Keratinocyte (primary cell): ENCODE measurements at regions not wholly inside any gene's neighbourhood (a gene's known extent, or its start where the extent isn't known, plus 50 kb on each side); places are given as distances from the start of the nearest gene placed in this dataset.

Experiments
- DNase-seq: peaks from one replicate; pipeline ENCODE4 v3.0.0-alpha.2; 2011; ENCODE audit warnings: low read depth, missing footprints, low spot score
- FAIRE-seq: peaks from 2 replicates; lab custom pipeline; 2011; peaks lifted over from hg19 to GRCh38; lab: Jason Lieb, UNC
- H2AFZ ChIP-seq: 2 replicates; pipeline ENCODE4 v1.6.0; 2012; ENCODE audit warnings: low read length, control low read depth, inconsistent platforms; ENCODE audit not compliant: control insufficient read depth
- H3K27ac ChIP-seq: 2 replicates; pipeline ENCODE4 v1.5.1; 2011; ENCODE audit warnings: low read length; ENCODE audit not compliant: control insufficient read depth, insufficient read depth
- H3K27me3 ChIP-seq: 3 replicates; pipeline ENCODE4 v1.6.0; 2011; ENCODE audit warnings: low read length; ENCODE audit not compliant: control insufficient read depth, insufficient read depth; ENCODE audit errors: extremely low read depth
- H3K36me3 ChIP-seq, 2 experiments: 2 replicates in 1 of 2; 3 replicates in 1 of 2; pipeline ENCODE4 v1.5.1; 2011; ENCODE audit warnings: low read length in 2 of 2, mild to moderate bottlenecking in 1 of 2; ENCODE audit not compliant: control insufficient read depth in 2 of 2, insufficient read depth in 2 of 2; ENCODE audit errors: extremely low read depth in 1 of 2
- H3K4me1 ChIP-seq: 3 replicates; pipeline ENCODE4 v1.5.1; 2011; ENCODE audit warnings: low read length; ENCODE audit not compliant: control insufficient read depth, insufficient read depth; ENCODE audit errors: extremely low read depth
- H3K4me2 ChIP-seq: 3 replicates; pipeline ENCODE4 v1.6.0; 2011; ENCODE audit warnings: low read depth, low read length; ENCODE audit not compliant: control insufficient read depth, insufficient read depth; ENCODE audit errors: extremely low read depth
- H3K4me3 ChIP-seq, 3 experiments: fragments of 200-600 bp in 1 of 3; sonication (generic) in 1 of 3; 2 replicates in 2 of 3; 3 replicates in 1 of 3; pipeline ENCODE4 v1.5.1; 2011 to 2016; ENCODE audit warnings: low read length in 3 of 3, mild to moderate bottlenecking in 3 of 3, control low read depth in 2 of 3, inconsistent platforms in 1 of 3, low read depth in 1 of 3, mixed read lengths in 1 of 3, mixed run types in 1 of 3, moderate library complexity in 1 of 3; ENCODE audit not compliant: control insufficient read depth in 2 of 3, insufficient read depth in 2 of 3; ENCODE audit errors: extremely low read depth in 1 of 3
- H3K79me2 ChIP-seq: 2 replicates; pipeline ENCODE4 v1.6.0; 2012; ENCODE audit warnings: low read length; ENCODE audit not compliant: control insufficient read depth, insufficient read depth
- H3K9ac ChIP-seq: 3 replicates; pipeline ENCODE4 v1.6.0; 2011; ENCODE audit warnings: low read length; ENCODE audit not compliant: control insufficient read depth, insufficient read depth; ENCODE audit errors: extremely low read depth
- H3K9me1 ChIP-seq: 3 replicates; pipeline ENCODE4 v1.6.0; 2011; ENCODE audit warnings: low read length; ENCODE audit not compliant: control insufficient read depth, insufficient read depth; ENCODE audit errors: extremely low read depth
- H3K9me3 ChIP-seq: 2 replicates; pipeline ENCODE4 v1.5.1; 2012; ENCODE audit warnings: low read depth, low read length; ENCODE audit not compliant: control insufficient read depth
- H4K20me1 ChIP-seq: 3 replicates; pipeline ENCODE4 v1.6.0; 2011; ENCODE audit warnings: low read length; ENCODE audit not compliant: control insufficient read depth, insufficient read depth; ENCODE audit errors: extremely low read depth
- CTCF ChIP-seq, 3 experiments: IDR thresholded peaks in 1 of 3; conservative IDR thresholded peaks in 1 of 3; optimal IDR thresholded peaks in 1 of 3; 2 replicates in 2 of 3; 3 replicates in 1 of 3; pipeline versions ENCODE3 to v1.5.1; 2011; ENCODE audit warnings: low read length in 3 of 3, mild to moderate bottlenecking in 3 of 3, moderate library complexity in 2 of 3, control low read depth in 1 of 3, inconsistent platforms in 1 of 3; ENCODE audit not compliant: insufficient read depth in 2 of 3; ENCODE audit errors: extremely low read depth in 1 of 3
- EZH2 ChIP-seq: IDR thresholded peaks from one replicate; pipeline ENCODE4 v1.6.1; 2012; ENCODE audit warnings: inconsistent platforms, mild to moderate bottlenecking, low read length, moderate library complexity
- dilution Hi-C: fragments of 300-500 bp; cut with MboI; formaldehyde crosslinking; loops from one replicate; pipeline ENCODE4 v1.7.0; 2020; ENCODE audit warnings: low sequenced_read_pairs; ENCODE audit not compliant: extremely low pct_ligation_motif_present

- Histone ChIP-seq H3K9me1 (no peaks in the 10 kb centered on the region), H3K4me2 (no peak overlapping the region), H2AFZ (no peak overlapping the region), H3K27ac (no peak overlapping the region), H3K4me3 (no peak overlapping the region), H3K79me2 (no peaks in the 10 kb centered on the region), H3K9ac (no peak overlapping the region), H3K9me3 (no peaks in the 10 kb centered on the region), H3K4me1 (no peaks in the 10 kb centered on the region), H4K20me1 (no peaks in the 10 kb centered on the region), H3K27me3 (no peaks in the 10 kb centered on the region), H3K36me3 (no peaks in the 10 kb centered on the region)
- FAIRE-seq, result no peak
- no peak for TF ChIP-seq CTCF (optimal IDR thresholded peaks at IDR 0.05 in 1 of 3, IDR thresholded peaks at IDR 0.05 in 1 of 3, conservative IDR thresholded peaks at IDR 0.05 in 1 of 3; ENCODE audit: extremely low read depth in 1 of 3, insufficient read depth in 2 of 3, low read length in 3 of 3)
- no peak for TF ChIP-seq EZH2
- dilution Hi-C loops, result no loop called here
- DNase-seq, result no peak
Observed at GRCh38 chr4:45317276-45317675, 590.9 kb upstream of the GNPDA2 start.

GRCh38 chr4:45316257-45316656, 589.9 kb upstream of the GNPDA2 start:
- DNase-seq, result no peak
- Histone ChIP-seq H3K4me1 (no peaks in the 10 kb centered on the region), H3K27me3 (no peaks in the 10 kb centered on the region), H3K9ac (no peak overlapping the region), H4K20me1 (no peaks in the 10 kb centered on the region), H3K9me3 (no peaks in the 10 kb centered on the region), H3K4me3 (no peak overlapping the region), H2AFZ (no peak overlapping the region), H3K79me2 (no peaks in the 10 kb centered on the region), H3K9me1 (no peaks in the 10 kb centered on the region), H3K4me2 (no peak overlapping the region), H3K27ac (no peak overlapping the region), H3K36me3 (no peaks in the 10 kb centered on the region)
- dilution Hi-C loops, result no loop called here
- TF ChIP-seq EZH2 (no peak), CTCF (optimal IDR thresholded peaks at IDR 0.05 in 1 of 3, IDR thresholded peaks at IDR 0.05 in 1 of 3, conservative IDR thresholded peaks at IDR 0.05 in 1 of 3; ENCODE audit: extremely low read depth in 1 of 3, insufficient read depth in 2 of 3, low read length in 3 of 3) (no peak)
- no peak for FAIRE-seq
